ENCODE measurements at regions not wholly inside any gene's neighbourhood (a gene's known extent, or its start where the extent isn't known, plus 50 kb on each side); places are given as distances from the start of the nearest gene placed in this dataset.

- TF ChIP-seq CTCF (IDR thresholded peaks at IDR 0.05) (no peak), POLR2A (IDR thresholded peaks at IDR 0.05) (no peak)
Measured at GRCh38 chr3:29088579-29088978, 192.3 kb upstream of the RBMS3 start.

Data from lower leg skin (tissue), 3 donors.